Colon (tissue), 2 donors: ENCODE measurements at regions not wholly inside any gene's neighbourhood (a gene's known extent, or its start where the extent isn't known, plus 50 kb on each side); places are given as distances from the start of the nearest gene placed in this dataset.

Source experiments
- FAIRE-seq: peaks from 2 replicates; lab custom pipeline; 2012; peaks lifted over from hg19 to GRCh38; lab: Jason Lieb, UNC
- donor health status: control.
- donor health status: control.

- FAIRE-seq = no peak
These were observed 214.2 kb upstream of the TBX3 start for GRCh38 chr12:114898159-114898558.

- FAIRE-seq = no peak
These were observed 211.9 kb upstream of the TBX3 start for GRCh38 chr12:114895827-114896226.

GRCh38 chr12:114895081-114895480 is 211.1 kb upstream of the TBX3 start:
- FAIRE-seq = no peak

GRCh38 chr12:114894076-114894475 is 210.1 kb upstream of the TBX3 start:
- FAIRE-seq = no peak

- no peak for FAIRE-seq
These were observed 205.1 kb upstream of the TBX3 start for GRCh38 chr12:114888928-114889584.

- no peak for FAIRE-seq
These were observed 204.5 kb upstream of the TBX3 start for GRCh38 chr12:114888448-114888847.

GRCh38 chr12:114885501-114885900 is 201.5 kb upstream of the TBX3 start:
- no peak for FAIRE-seq

- no peak for FAIRE-seq
These were observed 200.6 kb upstream of the TBX3 start for GRCh38 chr12:114884575-114884974.

- no peak for FAIRE-seq
These were observed 198.1 kb upstream of the TBX3 start for GRCh38 chr12:114882083-114882482.

- no peak for FAIRE-seq
These were observed 195.4 kb upstream of the TBX3 start for GRCh38 chr12:114879354-114879753.

GRCh38 chr12:114878781-114879180 is 194.8 kb upstream of the TBX3 start:
- FAIRE-seq = no peak

- no peak for FAIRE-seq
These were observed 193.1 kb upstream of the TBX3 start for GRCh38 chr12:114876968-114877680.

GRCh38 chr12:114875313-114875712 is 191.3 kb upstream of the TBX3 start:
- no peak for FAIRE-seq

- FAIRE-seq = no peak
These were observed 189.7 kb upstream of the TBX3 start for GRCh38 chr12:114873656-114874055.

- no peak for FAIRE-seq
These were observed 185.2 kb upstream of the TBX3 start for GRCh38 chr12:114868995-114869834.

GRCh38 chr12:114866331-114866730 is 182.4 kb upstream of the TBX3 start:
- no peak for FAIRE-seq

GRCh38 chr12:114864837-114865551 is 181.0 kb upstream of the TBX3 start:
- FAIRE-seq = no peak

GRCh38 chr12:114863911-114864310 is 179.9 kb upstream of the TBX3 start:
- no peak for FAIRE-seq

GRCh38 chr12:114860969-114861368 is 177.0 kb upstream of the TBX3 start:
- FAIRE-seq = no peak

GRCh38 chr12:114858388-114859146 is 174.6 kb upstream of the TBX3 start:
- FAIRE-seq = no peak

GRCh38 chr12:114855678-114856077 is 171.7 kb upstream of the TBX3 start:
- FAIRE-seq = no peak
